A549 (cell line): ENCODE measurements at regions not wholly inside any gene's neighbourhood (a gene's known extent, or its start where the extent isn't known, plus 50 kb on each side); places are given as distances from the start of the nearest gene placed in this dataset.

ENCODE experiments used
- ATAC-seq, 2 experiments: fragments of 200-7000 bp in 1 of 2; fragments of >200 bp in 1 of 2; cut with Nextera tagmentation in 1 of 2; cut with Tn5 transposase in 1 of 2; 3 replicates each; pipeline versions ENCODE4 v1.8.0 to v1.9.1; 2018 to 2020; ENCODE audit warnings: mild to moderate bottlenecking in 1 of 2, moderate library complexity in 1 of 2
- CTCF ChIA-PET: fragments of 300-600 bp; sonication (Branson Sonifier 250); formaldehyde crosslinking; extraction: SDS; loops from one replicate; lab custom pipeline; 2021; ENCODE audit warnings: antibody characterized with exemption, inconsistent platforms; lab: Yijun Ruan, JAX
- POLR2A ChIA-PET: fragments of 350-600 bp; formaldehyde crosslinking; extraction: SDS; loops from one replicate; lab custom pipeline; 2021; ENCODE audit warnings: antibody characterized with exemption, inconsistent platforms; lab: Yijun Ruan, JAX
- DNase-seq, 2 experiments: peaks; one replicate each; pipeline versions ENCODE4 v3.0.0 to v3.0.0-alpha.2; 2011 to 2016; ENCODE audit warnings: low read depth in 1 of 2, low spot score in 1 of 2
- FAIRE-seq: peaks from 2 replicates; lab custom pipeline; 2011; peaks lifted over from hg19 to GRCh38; lab: Jason Lieb, UNC
- H3K27ac ChIP-seq, 2 experiments: fragments of >200 bp; sonication (Bioruptor Twin); formaldehyde crosslinking; 3 replicates each; pipeline ENCODE4 v1.5.1; 2016 to 2017
- H3K4me1 ChIP-seq: fragments of >200 bp; sonication (Bioruptor Twin); formaldehyde crosslinking; 3 replicates; pipeline ENCODE4 v1.6.1; 2016
- H3K4me2 ChIP-seq: fragments of >200 bp; sonication (Bioruptor Twin); formaldehyde crosslinking; 3 replicates; pipeline ENCODE4 v1.6.1; 2016
- H3K4me3 ChIP-seq: fragments of >200 bp; sonication (Bioruptor Twin); formaldehyde crosslinking; 3 replicates; pipeline ENCODE4 v1.5.1; 2016
- H3K9me3 ChIP-seq: fragments of >200 bp; sonication (Bioruptor Twin); formaldehyde crosslinking; 3 replicates; pipeline ENCODE4 v1.6.1; 2016
- BCL3 ChIP-seq: fragments of >200 bp; sonication (Bioruptor Twin); formaldehyde crosslinking; IDR thresholded peaks from 3 replicates; pipeline ENCODE4 v1.6.1; 2016
- CBX2 ChIP-seq: fragments of 200-600 bp; sonication (generic); IDR thresholded peaks from 2 replicates; pipeline ENCODE4 v1.6.1; 2016; ENCODE audit warnings: low read depth, mild to moderate bottlenecking, borderline replicate concordance
- CBX8 ChIP-seq: fragments of 200-600 bp; sonication (generic); IDR thresholded peaks from 2 replicates; pipeline ENCODE4 v1.6.1; 2016
- CHD2 ChIP-seq: fragments of 150-350 bp; IDR thresholded peaks from 2 replicates; pipeline ENCODE4 v1.6.1; 2014; ENCODE audit warnings: low read length; ENCODE audit not compliant: partially characterized antibody
- CHD4 ChIP-seq: fragments of 200-600 bp; sonication (generic); IDR thresholded peaks from 2 replicates; pipeline ENCODE4 v1.6.1; 2016; ENCODE audit warnings: antibody characterized with exemption, mild to moderate bottlenecking, borderline replicate concordance
- ESRRA ChIP-seq: fragments of 150-350 bp; IDR thresholded peaks from 2 replicates; pipeline ENCODE4 v1.6.1; 2014; ENCODE audit warnings: mild to moderate bottlenecking, low read length, borderline replicate concordance
- FOSB ChIP-seq: fragments of 250-450 bp; sonication (Bioruptor Pico); IDR thresholded peaks from 2 replicates; pipeline ENCODE4 v1.5.0; 2020; ENCODE audit warnings: mild to moderate bottlenecking, moderate library complexity
- FOXS1 ChIP-seq: fragments of 250-450 bp; sonication (Bioruptor Pico); IDR thresholded peaks from 2 replicates; pipeline ENCODE4 v1.5.0; 2020; ENCODE audit warnings: mild to moderate bottlenecking, moderate library complexity
- HDAC2 ChIP-seq: fragments of 200-600 bp; sonication (generic); IDR thresholded peaks from 2 replicates; pipeline ENCODE4 v1.6.1; 2016
- HES2 ChIP-seq: fragments of >200 bp; sonication (Bioruptor Twin); formaldehyde crosslinking; IDR thresholded peaks from 2 replicates; pipeline ENCODE4 v1.6.1; 2016
- HEYL ChIP-seq: fragments of 250-450 bp; sonication (Bioruptor Pico); IDR thresholded peaks from 2 replicates; pipeline ENCODE4 v1.8.0; 2021; ENCODE audit warnings: mild to moderate bottlenecking, moderate library complexity
- HOXB5 ChIP-seq: fragments of 250-450 bp; sonication (Bioruptor Pico); IDR thresholded peaks from 2 replicates; pipeline ENCODE4 v1.5.0; 2020; ENCODE audit warnings: mild to moderate bottlenecking, moderate library complexity
- KDM1A ChIP-seq: fragments of 200-600 bp; sonication (generic); IDR thresholded peaks from 2 replicates; pipeline ENCODE4 v1.6.1; 2016; ENCODE audit warnings: low read depth, mild to moderate bottlenecking
- NPAS2 ChIP-seq: fragments of 250-450 bp; sonication (Bioruptor Pico); IDR thresholded peaks from 2 replicates; pipeline ENCODE4 v1.8.0; 2022; ENCODE audit warnings: mild to moderate bottlenecking, moderate library complexity, borderline replicate concordance
- NR3C1 ChIP-seq: fragments of >200 bp; sonication (Bioruptor Twin); formaldehyde crosslinking; IDR thresholded peaks from 3 replicates; pipeline ENCODE4 v1.6.1; 2017
- PBX3 ChIP-seq: IDR thresholded peaks from 2 replicates; pipeline ENCODE4 v1.6.1; 2012
- PHF8 ChIP-seq: fragments of 200-600 bp; sonication (generic); IDR thresholded peaks from 2 replicates; pipeline ENCODE4 v1.6.1; 2016; ENCODE audit warnings: low read depth, mild to moderate bottlenecking, antibody characterized with exemption, moderate library complexity, borderline replicate concordance
- POLR2AphosphoS2 ChIP-seq: conservative IDR thresholded peaks from 2 replicates; pipeline ENCODE4 v1.6.1; 2012; ENCODE audit warnings: low read length, improper control_type of control experiment, inconsistent platforms
- RAD21 ChIP-seq, 2 experiments: fragments of >200 bp in 1 of 2; sonication (Bioruptor Twin) in 1 of 2; formaldehyde crosslinking in 1 of 2; IDR thresholded peaks in 1 of 2; conservative IDR thresholded peaks in 1 of 2; 2 replicates in 1 of 2; 3 replicates in 1 of 2; pipeline ENCODE4 v1.6.1; 2012 to 2018; ENCODE audit warnings: inconsistent platforms in 1 of 2
- RARB ChIP-seq: fragments of 250-450 bp; sonication (Bioruptor Pico); IDR thresholded peaks from 2 replicates; pipeline ENCODE4 v1.8.0; 2021; ENCODE audit warnings: mild to moderate bottlenecking, moderate library complexity
- REST ChIP-seq: fragments of 200-600 bp; sonication (generic); IDR thresholded peaks from 2 replicates; pipeline ENCODE4 v1.6.1; 2016; ENCODE audit warnings: antibody characterized with exemption, mild to moderate bottlenecking, moderate library complexity
- RFX5 ChIP-seq: fragments of 450-650 bp; IDR thresholded peaks from 2 replicates; pipeline ENCODE4 v1.7.1; 2014; ENCODE audit warnings: antibody characterized with exemption, mild to moderate bottlenecking, moderate library complexity
- TFCP2L1 ChIP-seq: fragments of 250-450 bp; sonication (Bioruptor Pico); IDR thresholded peaks from 2 replicates; pipeline ENCODE4 v1.5.0; 2021; ENCODE audit warnings: mild to moderate bottlenecking
- TP53 ChIP-seq: fragments of 250-450 bp; sonication (Bioruptor Pico); IDR thresholded peaks from 2 replicates; pipeline ENCODE4 v1.5.0; 2021; ENCODE audit warnings: mild to moderate bottlenecking, moderate library complexity
- USF2 ChIP-seq: fragments of 450-650 bp; IDR thresholded peaks from 2 replicates; pipeline ENCODE4 v1.6.1; 2014; ENCODE audit warnings: antibody characterized with exemption
- ZC3H11A ChIP-seq: fragments of 450-650 bp; IDR thresholded peaks from 2 replicates; pipeline ENCODE4 v1.6.1; 2014; ENCODE audit warnings: antibody characterized with exemption, mild to moderate bottlenecking
- ZNF302 ChIP-seq: fragments of 250-450 bp; sonication (Bioruptor Pico); IDR thresholded peaks from 2 replicates; pipeline ENCODE4 v1.9.0; 2021; ENCODE audit warnings: inconsistent platforms, mild to moderate bottlenecking, moderate library complexity
- WGBS: methylation state at CpG from one replicate; pipeline ENCODE4 v1.1.6; 2017; ENCODE audit errors: missing lambda C conversion rate; 5-methylcytosine and 5-hydroxymethylcytosine counted together

- Histone ChIP-seq H3K4me2 (no peak overlapping the region), H3K4me3 (no peak overlapping the region), H3K9me3 (no peaks in the 10 kb centered on the region), H3K27ac (no peak overlapping the region), H3K4me1 (no peaks in the 10 kb centered on the region)
- ChIA-PET CTCF (no interaction called here), POLR2A (no interaction called here)
- TF ChIP-seq CHD4 (no peak), PHF8 (no peak), FOXS1 (CRISPR knock-in tag) (no peak), ZC3H11A (no peak), POLR2AphosphoS2 (no peak), TP53 (no peak), KDM1A (no peak), CHD2 (no peak), CBX2 (no peak), NPAS2 (CRISPR knock-in tag) (no peak), HES2 (no peak), RAD21 (conservative IDR thresholded peaks at IDR 0.05 in 1 of 2, IDR thresholded peaks at IDR 0.05 in 1 of 2) (no peak), ESRRA (no peak), FOSB (no peak), RARB (CRISPR knock-in tag) (no peak), CBX8 (no peak)
- no peak for ATAC-seq
- 70% methylated on average over 6 of the region's 6 CpGs for WGBS
- no peak for DNase-seq
- FAIRE-seq: no peak
These were observed 1157.2 kb upstream of the ADGRL4 start for GRCh38 chr1:80163686-80164085.

GRCh38 chr1:80158771-80159170, 1152.2 kb upstream of the ADGRL4 start:
- POLR2A ChIA-PET: no interaction called here

GRCh38 chr1:80158266-80158665, 1151.7 kb upstream of the ADGRL4 start:
- no peak for ATAC-seq
- H3K4me1 ChIP-seq: no peaks in the 10 kb centered on the region
- H3K4me2 ChIP-seq: no peak overlapping the region
- H3K27ac ChIP-seq: no peak overlapping the region
- FAIRE-seq: no peak
- no peak overlapping the region for H3K4me3 ChIP-seq
- TF ChIP-seq HEYL (CRISPR knock-in tag) (no peak), RARB (CRISPR knock-in tag) (no peak), CHD2 (no peak), FOSB (no peak), PBX3 (no peak), REST (no peak), CBX2 (no peak), USF2 (no peak), FOXS1 (CRISPR knock-in tag) (no peak), HOXB5 (CRISPR knock-in tag) (no peak), ZC3H11A (no peak), TFCP2L1 (CRISPR knock-in tag) (no peak), ZNF302 (CRISPR knock-in tag) (no peak), KDM1A (no peak), CHD4 (no peak), RFX5 (no peak), POLR2AphosphoS2 (no peak)
- ChIA-PET POLR2A (no interaction called here), CTCF (no interaction called here)
- no peak for DNase-seq
- no peaks in the 10 kb centered on the region for H3K9me3 ChIP-seq
- WGBS: 14% methylated on average over 4 of the region's 4 CpGs

More at GRCh38 chr1:80158771-80159170, 1152.2 kb upstream of the ADGRL4 start:
- WGBS: 38% methylated on average over 2 of the region's 2 CpGs
- CTCF ChIA-PET: no interaction called here
- Histone ChIP-seq H3K4me1 (no peaks in the 10 kb centered on the region), H3K4me3 (no peak overlapping the region)
- no peak for FAIRE-seq
- TF ChIP-seq CBX8 (no peak), TFCP2L1 (CRISPR knock-in tag) (no peak), CHD2 (no peak), BCL3 (no peak), HOXB5 (CRISPR knock-in tag) (no peak), HDAC2 (no peak), NR3C1 (no peak)
- TF ChIP-seq, all 56 proteins: peak for 0
- no peak for DNase-seq
- no peak overlapping the region for H3K27ac ChIP-seq
- H3K4me2 ChIP-seq: no peak overlapping the region
- ATAC-seq: no peak
- no peaks in the 10 kb centered on the region for H3K9me3 ChIP-seq
